M059J (cell line): ENCODE measurements at regions not wholly inside any gene's neighbourhood (a gene's known extent, or its start where the extent isn't known, plus 50 kb on each side); places are given as distances from the start of the nearest gene placed in this dataset.
"Not testable (repeated sequence)": the region's sequence is repeated elsewhere in the genome, so short reads cannot be mapped to it uniquely, and the experiment has no call there.

Source experiments
- DNase-seq: peaks from one replicate; pipeline ENCODE4 v3.0.0-alpha.2; 2012; ENCODE audit warnings: low read depth

DNA sequence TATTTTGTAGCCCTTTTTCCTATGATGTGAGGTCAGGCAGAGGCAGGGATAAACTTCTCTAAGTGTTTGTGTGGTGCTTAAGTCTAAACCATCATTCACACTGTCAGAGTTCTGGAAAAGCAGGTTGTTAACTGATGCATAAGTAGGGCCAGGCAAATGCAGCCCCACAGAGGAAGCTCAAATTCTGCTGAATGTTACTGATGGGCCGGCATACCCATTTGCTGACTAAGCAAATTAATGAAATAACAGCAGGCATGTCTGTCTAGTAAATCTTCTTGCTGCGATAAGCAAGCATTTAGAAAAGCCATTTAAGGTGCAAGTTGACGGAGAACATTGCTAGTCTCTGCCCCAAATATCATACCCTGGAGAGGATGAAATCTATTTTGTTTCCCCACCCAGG is 523.2 kb upstream of the CCDC196 start:
- no peak for DNase-seq

DNA sequence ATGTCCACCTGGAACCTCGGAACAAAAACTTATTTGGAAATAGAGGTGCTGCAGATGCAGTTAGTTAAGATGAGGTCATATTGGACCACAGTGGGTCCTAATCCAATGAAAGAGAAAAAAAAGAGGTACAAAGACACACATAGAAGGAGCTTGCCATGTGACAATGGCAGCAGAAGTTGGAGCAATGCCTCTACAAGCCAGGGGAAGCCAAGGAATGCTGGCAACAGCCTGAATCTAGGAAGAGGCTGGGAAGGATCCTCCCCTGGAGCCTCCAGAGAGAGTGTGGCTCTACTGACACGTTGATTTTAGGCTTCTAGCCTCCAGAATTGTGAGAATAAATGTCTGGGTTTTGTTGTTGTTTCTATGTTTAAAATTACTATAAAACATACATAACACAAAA is 521.8 kb upstream of the CCDC196 start:
- no peak for DNase-seq

DNA sequence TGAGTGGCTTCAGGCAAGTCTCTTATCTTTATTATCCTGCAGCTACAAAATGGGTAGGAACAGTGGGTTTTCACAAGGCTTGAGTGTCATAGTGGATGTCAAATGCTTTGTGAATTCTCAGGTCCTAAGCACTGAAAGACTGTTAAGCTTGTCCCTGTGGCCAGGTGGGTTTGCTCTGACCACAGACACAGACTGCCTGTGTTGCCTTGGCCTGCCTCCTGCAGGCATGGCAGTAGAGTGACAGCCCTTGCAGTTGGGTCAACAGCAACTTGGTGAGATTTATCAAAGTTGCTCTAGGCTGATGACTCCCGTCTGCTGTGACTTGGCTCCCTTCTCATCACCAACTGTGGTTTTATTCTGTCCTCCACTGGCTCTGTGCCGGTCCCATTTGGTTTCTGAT is 520.0 kb upstream of the CCDC196 start:
- no peak for DNase-seq

DNA sequence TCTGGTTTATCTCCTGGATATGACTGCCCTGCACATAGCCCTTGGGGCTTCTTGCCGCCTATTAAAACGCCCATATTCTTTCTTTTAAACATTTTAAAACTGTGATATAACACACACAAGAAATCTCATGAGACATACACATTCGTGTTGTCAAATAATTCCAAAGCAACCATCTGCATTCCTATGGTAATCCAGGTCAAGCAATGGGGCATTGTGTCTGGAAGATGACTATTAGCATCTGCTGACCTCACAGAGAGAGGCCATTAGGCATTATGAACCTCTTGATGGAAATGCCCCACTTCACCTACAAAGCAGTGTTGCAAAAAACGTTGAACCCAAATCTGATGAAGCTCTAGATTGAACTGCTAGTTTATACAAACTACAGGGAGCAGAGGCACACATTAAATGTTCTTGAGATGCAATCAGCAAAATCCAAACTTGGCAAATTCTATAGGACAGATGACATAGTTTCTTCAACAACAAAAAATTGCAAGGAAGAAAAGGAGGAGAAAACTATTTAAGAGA is 513.8 kb upstream of the CCDC196 start:
- no peak for DNase-seq

DNA sequence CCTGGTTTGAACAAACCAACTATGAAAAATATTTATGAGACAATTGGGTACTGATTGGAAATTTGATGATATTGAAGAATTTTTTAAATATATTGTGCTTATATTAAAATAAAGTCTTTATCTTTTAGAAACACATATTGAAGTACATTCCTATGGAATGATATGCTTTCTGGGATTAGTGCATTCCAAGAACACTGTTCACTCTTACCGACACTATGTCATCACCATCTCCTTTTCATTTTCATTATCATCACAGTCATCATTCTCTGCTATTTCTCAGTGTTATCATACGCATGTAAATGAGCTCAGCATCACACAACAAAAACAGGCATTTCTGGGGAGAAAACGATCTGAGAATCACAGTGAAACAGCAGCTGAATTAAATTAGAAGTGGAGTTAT is 513.3 kb upstream of the CCDC196 start:
- no peak for DNase-seq

DNA sequence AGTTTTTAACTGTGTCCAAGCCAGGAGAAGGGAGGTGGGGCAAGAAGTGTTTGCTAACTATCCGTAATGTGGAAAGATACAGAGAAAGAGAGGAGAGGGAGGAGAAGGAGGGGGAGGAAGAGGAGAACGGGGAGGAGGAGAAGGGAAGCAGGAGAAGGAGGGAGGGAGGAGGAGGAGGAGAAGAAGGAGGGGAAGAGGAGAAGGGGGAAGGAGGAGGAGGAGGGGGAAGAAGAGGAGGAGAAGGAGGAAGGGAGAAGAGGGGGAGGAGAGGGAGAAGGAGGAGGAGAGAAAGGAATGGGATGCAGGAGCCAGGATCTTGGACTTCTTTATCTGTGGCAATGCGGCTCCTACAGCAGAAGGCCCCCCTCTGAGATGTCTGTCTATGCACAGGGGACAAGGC is 510.3 kb upstream of the CCDC196 start:
- DNase-seq: no peak

DNA sequence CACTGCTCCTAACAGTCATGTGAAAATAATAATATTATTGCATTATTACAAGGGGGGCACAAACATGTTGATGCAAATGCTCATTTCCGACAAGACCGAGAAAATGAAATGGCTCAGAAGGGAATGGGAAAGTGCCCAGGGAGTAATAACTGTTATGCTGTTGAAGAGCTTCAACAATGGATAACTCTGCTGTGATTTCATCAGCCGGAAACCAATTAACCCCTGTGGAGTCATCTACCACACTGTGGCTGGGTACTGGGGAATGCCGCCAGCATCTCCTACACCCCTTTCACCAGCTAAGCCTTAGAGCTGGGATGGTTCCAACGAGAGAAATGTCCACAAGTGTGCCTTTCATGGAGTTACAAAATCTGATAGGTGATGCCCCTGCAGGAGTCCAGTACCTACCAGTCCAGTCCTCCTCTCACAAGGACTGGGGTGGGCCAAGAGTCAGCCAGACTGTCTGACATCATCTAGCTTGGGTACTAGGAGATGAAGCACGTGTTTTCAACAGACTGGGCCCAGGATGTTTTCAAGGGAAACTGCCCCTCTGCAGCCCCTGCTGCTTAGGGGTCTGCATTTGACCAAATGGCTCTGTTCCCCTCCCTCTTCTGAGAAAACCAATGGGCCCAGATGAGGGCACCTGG is 509.3 kb upstream of the CCDC196 start:
- peak; percentile 9 for DNase-seq

DNA sequence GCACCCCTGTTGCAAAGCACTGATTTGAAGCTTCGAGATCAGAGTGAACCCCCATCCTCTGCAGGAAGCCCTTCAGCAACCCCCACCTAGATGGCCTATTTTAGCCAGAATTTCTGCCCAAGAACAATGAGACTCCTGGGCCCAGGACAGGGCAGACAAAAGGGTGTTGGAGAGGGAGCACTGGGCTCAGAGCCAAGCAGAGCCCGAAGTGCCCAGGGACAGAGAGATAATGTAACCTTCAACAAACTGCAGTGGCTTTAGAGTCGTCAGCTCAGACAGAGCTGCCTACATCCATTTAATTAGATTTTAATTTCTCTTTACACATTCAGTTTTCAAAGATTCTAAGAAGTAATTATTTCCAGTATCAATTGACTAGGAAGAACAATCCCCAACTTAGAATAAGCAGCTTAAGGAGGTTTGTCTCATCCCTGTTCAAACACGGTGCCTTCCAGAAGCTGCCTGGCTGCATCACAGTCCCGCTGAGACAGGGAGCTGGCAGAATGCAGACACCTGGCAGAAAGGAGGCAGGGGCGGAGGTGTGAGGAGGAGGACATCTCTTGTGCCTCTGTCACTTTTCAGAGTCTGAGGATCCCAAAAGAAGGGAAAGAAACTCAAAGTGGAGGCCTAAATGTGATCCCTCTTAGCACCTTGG is 504.9 kb upstream of the CCDC196 start:
- DNase-seq: no peak

DNA sequence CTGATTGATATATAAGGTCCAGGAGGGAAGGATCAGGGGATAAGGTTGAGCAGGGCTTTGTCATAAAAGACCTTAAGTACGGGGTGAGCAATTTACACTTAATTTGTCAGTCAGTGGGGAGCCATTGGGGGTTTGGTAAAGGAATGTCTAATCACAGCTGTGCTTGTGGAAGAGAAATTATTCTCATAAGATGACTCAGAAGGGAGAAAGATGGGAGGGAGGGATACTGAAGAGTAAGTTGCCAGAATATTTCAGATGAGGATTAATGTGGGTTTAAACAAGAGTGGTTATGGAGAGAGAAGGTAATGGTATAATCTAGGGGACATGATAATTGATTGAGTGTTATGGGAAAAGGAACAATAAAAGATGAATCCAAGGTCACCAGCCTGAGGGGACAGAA is 500.1 kb upstream of the CCDC196 start:
- no peak for DNase-seq

DNA sequence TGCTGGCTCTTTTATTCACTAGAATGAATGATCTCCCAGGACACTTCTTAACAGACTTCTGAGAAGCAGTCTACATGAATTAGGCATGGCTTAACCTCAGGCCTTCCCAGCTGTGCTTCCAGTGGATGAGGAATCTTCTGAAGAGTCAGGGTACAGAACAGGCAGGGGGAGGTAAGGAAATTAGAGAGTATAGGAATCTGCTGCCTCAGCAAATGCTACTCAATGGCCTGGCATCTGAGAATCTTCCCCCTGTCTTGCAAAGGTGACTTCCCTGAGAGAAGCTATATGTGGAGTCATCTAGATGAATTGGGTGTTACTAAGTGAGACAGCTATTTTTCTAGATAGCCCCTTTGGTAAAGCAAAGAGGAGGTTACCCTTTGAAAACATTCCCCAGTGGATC is 496.2 kb upstream of the CCDC196 start:
- no peak for DNase-seq

DNA sequence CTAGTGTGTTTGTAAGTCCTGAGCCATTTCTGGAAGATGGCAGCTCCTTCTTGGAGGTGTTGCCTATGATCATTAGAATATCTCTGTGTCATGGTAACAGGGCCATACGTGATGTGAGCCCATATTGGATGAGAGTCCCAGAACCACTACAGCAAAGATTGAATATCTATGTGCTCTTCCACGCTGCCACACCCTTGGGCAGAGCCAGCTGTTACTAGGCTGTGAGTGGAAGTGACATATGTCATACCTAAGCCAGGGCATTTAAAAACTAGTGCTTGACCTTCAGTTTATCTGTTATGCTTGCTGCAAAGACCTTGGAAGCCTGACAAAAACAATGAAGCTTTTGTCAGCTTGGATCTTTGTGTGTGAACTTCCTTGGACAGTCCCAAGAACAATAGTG is 495.1 kb upstream of the CCDC196 start:
- DNase-seq: no peak

DNA sequence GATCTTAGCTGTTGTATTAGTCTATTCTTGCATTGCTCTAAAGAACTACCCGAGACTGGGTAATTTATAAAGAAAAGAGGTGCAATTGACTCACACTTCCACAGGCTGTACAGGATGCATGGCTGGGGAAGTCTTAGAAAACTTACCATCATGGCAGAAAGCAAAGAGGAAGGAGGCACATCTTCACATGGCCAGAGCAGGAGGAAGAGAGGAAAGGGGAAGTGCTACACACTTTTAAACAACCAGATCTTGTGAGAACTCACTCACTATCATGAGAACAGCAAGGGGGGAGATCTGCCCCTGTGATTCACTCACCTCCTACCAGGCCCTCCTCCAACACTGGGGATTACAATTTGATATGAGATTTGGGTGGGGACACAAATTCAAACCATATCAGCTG is 494.2 kb upstream of the CCDC196 start:
- not testable (repeated sequence) for DNase-seq

DNA sequence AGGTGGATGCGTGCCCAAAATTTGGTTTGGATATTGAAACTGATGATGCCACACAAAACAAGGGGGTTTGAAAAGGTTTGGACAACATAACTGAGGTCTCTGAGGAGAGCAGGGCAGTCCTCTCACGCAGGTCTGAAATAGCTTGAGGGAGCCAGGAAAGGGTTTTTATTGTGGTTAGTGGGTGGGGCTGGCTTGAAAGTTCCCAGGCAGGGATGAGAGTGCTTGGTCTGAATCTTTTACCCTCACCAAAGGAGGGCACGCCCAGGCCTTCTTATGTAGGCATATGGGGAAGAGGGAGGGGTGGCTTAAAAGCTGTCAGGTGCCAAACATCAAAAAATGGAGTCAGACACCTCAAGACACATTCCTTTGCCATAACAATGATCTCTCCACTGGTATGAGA is 493.1 kb upstream of the CCDC196 start:
- no peak for DNase-seq

DNA sequence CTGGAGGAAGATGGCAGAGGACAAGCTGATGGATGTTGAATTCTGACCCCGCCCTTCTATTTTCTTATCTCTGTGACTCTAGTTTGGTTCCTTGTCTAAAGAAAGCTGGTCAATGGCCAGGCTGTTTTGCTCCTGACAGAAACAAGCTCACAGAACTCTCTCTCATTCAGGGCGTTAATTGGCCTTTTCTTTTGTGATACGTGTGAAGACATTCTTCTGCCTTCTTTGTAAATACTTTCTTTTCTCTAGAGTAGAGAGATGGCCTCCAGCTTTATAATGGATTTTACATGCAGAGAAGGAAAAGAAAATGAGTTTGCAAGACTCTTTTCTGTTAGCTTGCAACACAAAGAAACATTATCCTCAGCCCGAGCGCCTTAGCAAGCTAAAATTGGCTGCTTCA is 492.2 kb upstream of the CCDC196 start:
- DNase-seq: no peak

DNA sequence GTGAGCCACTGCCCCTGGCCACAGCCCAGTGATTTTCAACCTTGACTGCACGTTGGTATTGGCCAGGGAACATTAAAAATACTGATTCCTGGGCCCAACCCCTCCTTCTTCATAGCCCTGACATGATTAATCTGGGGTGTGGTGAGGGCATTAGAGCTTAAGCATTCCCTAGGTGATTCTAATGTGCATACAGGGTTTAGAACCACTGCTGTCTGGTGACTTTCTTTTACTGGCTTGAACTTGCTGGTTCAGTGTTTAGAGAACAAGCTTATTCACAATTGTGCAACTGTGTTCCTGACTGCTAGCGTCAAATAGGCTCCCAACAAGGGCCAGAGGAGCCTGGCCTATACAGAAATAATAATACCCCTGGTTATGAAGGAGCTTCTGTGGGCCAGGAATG is 488.8 kb upstream of the CCDC196 start:
- DNase-seq: no peak

DNA sequence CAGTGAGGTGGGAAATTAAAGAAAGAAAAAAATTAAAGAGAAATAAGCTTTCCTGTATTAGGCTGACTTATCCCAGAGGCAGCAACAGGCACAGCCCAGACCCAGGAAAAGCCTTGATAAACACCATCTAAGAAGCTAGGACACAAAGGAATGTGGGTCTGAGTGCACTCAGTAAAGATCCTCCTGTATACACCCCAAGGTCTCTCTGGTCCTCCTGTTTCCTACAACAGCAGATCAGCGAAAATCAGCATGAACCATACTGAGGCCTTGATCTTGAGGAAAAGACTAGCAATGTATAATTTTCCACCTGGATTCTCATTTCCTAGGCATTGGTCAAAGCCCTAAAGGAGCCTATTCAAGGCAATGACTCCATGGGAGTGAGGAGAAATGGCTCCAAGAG is 486.3 kb upstream of the CCDC196 start:
- no peak for DNase-seq

DNA sequence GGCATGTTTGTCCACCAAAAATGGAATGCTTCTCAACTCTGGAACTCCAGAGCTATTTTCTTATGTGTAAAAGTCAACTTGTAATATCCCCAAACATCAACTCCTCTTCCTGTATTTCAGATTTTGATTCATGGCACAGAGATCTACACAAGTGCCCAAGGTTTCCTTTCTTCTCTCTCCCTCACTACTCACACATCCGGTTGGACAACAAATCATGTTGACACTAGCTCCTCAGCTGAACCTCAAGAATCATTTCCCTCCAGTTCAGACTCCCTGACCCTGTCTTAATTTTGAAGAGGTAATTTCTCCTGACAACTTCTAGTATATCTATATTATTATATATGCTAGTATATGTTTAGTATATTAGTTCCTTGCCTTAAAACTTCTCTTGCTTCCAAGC is 485.4 kb upstream of the CCDC196 start:
- no peak for DNase-seq

DNA sequence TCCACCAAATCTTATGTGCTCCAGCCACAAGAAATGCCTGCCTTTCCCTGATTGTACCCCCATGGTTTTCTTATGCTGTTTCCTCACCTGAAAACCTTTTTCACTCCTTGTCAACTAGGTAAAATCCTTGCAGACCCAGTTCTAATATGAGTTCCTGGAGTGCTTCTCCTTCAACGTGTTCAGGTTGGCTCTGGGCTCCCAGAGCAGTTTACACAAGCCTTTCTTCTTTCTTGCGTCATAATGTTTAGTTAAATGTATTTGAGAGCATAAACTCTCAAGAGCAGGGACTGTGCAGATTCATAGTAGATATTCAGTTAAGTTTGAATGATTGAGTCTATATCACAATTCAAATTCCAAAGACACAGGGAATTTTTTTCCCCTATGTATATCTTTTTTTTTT is 484.8 kb upstream of the CCDC196 start:
- no peak for DNase-seq

DNA sequence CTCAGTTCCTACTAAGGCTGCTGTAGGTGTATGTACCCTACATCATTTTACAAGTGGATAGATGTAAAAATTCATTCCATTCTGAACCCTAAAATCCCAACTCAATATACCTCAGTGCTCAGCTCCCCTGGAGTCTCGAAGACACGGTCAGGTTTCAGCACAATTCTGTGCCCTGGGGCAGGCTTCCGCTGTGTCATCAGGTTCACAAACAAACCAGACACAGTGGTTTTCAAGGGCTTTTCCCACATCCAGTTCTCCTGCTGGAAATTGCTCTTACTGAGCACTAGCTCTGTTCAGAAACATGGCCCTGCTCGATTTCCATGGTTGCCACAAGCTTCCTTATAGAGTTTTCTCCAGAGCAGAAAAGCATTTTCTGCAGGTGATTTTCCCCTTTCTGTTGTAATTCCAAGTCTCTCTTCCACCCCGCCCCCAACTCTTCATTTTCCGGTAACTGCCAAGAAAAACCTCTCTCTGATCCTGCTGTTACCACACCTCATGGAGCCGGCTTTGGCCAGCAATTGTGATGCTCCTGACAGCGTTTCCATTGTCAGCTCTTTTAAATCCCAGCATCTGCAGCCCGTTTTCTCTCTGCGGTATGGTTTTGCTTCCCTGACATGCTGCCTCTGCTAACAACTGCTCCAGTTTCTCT is 483.0 kb upstream of the CCDC196 start:
- DNase-seq: peak; percentile 35

DNA sequence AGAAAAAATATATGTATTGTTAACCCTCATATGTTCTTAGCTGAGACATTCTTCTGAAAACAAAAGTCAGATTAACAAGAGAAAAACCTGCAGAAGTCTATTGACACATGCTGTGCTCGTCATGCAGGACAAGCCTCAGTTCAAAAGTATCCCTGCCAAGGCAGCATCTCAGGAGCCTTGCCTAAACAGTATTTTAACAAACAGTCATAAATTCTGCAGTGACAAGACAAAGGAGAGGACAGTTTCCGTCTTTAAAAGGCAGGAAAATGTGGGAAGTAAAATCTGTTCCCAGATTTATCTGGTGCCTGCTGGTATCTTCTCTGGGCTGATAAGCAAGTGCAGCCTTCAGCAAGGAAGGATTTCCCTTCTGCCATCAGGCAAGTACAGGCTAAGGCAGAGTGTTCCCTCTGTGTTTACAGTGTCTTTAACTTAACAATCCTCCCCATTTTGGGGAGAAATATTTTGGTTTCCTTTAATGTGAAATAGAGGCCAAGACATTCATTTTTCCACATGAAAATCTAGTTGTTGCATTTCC is 480.2 kb upstream of the CCDC196 start:
- DNase-seq: no peak

DNA sequence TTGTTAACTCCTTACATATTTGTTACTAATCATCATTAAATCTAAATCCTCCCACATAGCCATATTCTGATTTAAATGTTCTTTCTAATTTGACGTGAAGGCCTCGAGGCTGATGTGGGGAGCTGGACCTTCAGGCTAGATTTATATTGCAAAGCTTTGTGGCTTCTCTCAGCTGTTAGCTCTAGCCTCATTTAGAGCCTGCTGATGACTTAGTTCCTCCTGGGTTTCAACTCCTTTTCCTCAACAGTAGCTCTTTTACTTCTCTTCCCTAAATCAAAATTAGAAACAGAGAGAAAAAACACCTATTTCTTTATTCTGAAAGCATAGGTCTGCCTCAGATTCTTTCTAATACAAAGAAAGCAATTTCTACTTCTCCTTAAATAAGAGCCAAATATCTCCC is 477.5 kb upstream of the CCDC196 start:
- DNase-seq: no peak

DNA sequence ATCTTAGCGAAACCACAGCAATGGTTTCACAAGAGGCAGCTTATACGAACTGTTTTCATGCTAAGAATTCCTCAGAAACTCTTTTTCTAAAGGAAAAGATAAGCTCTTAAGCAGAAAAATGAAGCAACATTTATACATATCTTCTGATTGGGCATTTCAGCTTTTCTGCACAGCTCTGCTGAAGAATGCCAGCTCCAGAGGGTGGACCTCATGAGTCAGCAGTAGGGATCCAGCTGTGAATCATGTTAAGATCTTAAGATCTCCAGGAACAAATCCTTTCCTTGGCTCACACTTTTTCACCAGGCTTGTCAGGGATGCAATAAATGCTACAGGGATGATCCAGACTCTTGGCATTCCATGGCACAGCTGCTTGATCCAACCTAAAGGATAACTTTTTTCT is 477.1 kb upstream of the CCDC196 start:
- DNase-seq: no peak

DNA sequence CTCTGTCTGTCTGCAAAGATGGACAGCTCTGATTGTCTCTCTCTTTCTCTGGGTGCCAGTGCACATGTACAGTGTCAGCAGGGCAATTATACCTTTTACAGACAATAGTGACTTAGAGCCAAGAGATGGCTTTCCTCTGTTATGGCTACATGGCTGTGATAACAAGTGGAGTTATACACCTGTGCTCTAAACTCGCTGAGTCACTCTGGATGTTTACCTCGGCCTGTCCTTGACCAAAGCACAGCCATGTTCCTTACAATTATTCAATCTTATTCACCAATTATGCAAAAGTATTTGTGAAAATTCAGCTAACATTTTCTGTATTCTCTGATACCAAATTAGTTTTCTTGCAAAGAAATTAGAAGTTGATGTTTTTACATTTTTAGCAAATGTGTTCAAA is 475.5 kb upstream of the CCDC196 start:
- DNase-seq: no peak
